HG02571 (cell line): ENCODE measurements at regions not wholly inside any gene's neighbourhood (a gene's known extent, or its start where the extent isn't known, plus 50 kb on each side); places are given as distances from the start of the nearest gene placed in this dataset.

ENCODE experiments used
- ATAC-seq: cut with Tn5 transposase; IDR thresholded peaks from one replicate; pipeline ENCODE4 v1.9.1; 2021; ENCODE audit warnings: mild to moderate bottlenecking, moderate library complexity; ENCODE audit not compliant: unreplicated experiment

DNA sequence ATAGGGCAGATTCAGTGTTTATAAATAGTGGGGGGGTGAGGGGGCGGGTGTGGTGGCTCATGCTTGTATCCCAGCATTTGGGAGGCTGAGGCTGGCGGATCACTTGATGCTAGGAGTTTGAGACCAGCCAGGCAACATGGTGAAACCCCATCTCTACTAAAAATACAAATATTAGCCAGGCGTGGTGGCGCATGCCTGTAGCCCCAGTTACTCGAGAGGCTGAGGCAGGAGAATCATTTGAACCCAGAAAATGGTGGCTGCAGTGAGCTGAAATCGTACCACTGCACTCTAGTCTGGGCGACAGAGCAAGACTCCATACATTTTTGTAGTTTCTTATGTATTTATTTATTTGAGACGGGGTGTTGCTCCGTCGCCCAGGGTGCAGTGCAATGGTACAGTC, 109.0 kb upstream of the ZNF217 start:
- ATAC-seq = no peak

DNA sequence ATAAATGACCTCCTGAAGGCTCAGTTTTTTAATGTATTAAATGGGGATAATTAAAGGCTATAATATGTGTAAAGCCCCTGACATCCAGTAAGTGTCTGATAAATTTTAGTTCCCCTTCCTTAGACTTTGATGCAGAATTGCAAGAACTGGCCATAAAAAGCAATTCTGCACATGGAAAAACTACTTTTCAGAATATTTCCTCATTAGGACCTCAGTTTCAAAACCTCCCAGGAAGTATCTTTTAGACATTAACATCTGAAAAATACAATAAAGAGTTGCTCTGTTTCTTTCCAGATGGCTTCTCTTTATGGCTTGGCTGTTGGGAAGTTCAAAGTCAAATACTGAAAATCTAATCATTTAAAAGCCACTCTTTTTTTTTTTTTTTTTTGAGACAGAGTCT, 106.3 kb upstream of the ZNF217 start:
- ATAC-seq = no peak

DNA sequence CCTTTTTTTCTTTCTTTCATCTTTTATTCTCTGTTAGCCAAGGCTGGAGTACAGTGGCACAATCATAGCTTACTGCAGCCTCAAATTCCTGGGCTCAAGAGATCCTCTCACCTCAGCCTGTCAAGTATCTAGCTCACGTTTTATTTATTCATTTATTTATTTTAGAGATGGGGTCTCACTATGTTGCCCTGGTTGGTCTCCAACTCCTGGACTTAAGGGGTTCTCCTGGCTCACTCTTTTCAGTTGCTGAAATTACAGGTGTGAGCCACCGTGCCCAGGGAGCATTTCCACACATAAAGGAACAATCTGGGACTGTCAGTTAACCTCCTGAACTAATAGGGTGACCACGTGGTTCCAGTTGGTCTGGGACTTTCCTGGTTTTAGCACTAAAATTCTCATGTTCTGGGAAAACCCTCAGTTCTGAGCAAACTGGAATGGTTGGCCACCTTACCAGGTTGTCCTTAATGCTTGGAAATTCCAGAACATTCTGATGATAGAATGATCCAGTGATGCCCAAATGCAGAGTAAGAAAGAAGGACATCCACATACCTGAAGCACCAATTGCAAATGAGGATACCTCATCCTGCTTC, 105.5 kb upstream of the ZNF217 start:
- no peak for ATAC-seq

DNA sequence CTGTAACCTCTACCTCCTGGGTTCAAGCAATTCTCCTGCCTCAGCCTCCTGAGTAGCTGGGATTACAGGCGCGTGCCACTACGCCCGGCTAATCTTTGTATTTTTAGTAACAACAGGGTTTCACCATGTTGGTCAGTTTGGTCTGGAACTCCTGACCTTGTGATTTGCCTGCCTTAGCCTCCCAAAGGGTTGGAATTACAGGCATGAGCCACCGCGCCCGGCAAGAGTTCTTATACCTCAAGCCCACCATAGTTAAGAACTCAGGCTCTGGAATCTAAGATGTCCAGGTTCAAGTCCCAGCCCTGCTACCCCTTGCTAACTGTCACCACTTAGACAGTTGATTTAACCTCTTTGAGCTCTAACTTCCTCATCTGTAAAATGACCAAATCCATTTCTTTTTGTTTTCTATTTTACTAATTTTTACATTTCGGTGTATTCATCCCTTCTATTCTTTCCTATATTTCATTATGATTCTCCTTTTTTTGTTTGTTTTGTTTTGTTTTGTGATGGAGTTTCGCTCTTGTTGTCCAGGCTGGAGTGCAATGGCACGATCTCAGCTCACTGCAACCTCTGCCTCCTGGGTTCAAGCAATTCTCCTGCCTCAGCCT, 104.8 kb upstream of the ZNF217 start:
- no peak for ATAC-seq

DNA sequence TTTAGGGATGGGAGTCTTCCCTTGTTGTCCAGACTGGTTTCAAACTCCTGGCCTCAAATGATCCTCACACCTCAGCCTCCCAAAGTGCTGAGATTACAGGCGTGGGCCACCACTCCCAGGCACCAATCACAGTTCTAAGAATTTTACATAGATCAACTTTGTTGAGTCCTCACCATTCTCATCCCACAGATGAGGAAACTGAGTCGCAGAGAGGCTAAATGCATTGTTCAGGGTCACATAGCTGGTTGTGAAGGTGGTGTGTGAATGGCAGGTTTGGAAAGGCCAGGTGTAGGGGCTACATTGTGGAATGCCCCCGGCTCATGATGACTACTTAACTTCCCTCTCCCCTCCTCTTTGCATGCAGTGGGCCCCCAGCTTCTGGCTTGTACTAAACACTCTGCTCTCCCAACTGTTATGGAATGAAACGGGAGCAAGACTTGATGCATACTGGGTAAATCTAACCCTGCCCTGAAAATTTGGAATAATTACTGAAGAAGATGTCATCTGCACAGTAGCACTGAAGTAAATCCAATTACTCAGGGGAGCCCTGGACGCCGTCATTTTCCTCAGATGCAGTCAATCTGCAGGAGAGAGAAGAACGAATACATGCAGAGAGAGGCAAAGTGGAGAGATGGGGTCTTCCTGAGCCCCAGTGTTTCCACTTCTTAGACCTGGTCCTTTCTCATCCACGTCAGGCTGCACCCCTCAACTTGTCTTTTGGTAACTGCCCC, 102.3 kb upstream of the ZNF217 start:
- no peak for ATAC-seq

DNA sequence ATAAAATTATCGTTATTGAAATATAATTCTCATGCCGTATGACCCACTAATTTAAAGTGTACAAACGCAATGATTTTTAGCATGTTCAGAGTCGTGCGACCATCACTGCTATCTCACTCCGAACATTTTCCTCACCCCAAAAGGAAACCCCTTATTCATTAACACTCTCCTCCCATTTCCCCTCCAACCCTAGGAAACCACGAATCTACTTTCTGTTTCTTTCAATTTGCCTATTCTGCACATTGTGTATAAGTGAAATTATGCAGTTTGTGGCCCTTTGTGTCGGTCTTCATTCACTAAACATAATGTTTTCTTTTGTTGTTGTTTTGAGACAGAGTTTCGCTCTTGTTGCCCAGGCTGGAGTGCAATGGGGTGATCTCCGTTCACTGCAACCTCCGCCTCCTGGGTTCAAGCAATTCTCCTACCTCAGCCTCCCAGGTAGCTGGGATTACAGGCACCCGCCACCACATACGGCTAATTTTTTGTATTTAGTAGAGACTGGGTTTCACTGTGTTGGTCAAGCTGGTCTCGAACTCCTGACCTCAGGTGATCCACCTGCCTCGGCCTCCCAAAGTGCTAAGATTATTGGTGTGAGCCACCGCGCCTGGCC, 99.7 kb upstream of the ZNF217 start:
- ATAC-seq = no peak

DNA sequence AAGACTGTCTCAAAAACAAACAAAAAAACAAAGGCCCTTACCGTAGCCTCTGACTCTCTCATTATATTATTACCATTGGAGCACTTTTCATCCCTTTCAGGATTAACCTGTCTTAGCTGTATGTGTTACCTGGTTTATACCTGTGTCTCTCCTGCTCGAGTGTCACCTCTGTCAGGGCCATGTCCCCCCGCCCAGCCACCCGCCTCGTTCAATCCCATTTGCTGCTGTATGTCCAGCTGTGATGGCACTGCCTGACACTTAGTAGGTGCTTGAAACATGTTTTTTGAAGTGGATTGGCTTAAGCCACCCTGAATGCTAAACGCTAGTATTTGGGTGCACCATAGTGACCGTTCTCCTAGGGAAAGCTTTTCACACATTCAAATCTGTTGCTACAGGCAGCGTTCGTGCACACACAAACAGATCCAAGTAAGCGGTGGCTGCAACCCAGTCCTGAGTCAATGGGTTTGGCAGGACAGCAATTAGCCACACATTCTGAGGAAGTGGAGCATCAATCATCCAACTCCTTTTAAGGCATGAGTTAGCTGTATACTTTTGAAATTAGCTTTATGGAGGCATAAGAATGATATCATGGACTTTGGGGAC, 98.9 kb upstream of the ZNF217 start:
- no peak for ATAC-seq

DNA sequence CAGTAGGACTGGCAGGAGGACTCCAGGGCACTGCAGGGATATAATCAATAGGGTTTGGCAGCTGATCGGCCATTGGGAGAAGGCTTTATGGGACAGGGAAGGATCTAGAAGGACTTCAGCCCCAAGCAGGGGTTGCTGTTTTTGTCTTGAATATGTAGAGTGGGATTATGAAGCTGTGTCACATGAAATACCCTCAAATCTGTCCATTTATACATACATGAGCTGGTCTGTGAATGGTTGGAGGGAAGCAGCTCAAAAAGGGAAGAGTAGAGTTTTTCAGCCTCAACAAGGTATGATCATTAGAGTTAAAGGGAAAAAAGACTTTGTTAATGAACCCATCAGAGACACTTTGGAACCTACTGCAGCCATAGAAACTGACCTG, 98.2 kb upstream of the ZNF217 start:
- no peak for ATAC-seq

DNA sequence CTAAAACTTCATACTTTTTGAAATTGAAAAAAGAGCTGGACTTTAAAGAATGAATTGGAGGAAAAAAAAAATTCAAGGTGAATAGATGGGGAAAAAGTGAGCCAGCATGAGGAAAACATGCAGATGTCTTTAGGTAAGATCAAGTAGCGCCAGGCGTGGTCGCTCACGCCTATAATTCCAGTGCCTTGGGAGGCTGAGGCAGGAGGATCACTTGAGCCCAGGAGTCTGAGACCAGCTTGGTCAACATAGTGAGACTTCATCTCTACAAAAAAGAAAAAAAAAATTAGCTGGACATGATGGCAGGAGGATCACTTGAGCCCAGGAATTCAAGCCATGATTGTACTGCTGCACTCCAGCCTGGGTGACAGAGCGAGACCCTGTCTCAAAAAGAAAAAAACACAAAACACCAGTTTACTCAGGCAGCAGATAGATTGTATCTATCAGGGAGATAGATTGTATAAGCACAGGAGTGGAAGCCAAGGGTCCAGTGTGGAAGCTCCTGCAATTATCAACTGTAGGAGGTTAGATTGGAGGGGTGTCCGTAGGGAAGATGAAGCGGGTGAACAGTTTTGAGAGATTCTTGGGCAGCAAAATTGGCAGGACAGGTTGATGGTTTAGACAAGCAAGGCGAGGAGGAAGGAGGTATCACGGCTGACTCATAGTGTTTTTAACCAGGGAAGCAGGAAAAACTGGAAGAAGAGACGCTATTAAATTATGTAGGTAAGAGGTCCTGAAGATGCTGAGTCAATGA, 97.6 kb upstream of the ZNF217 start:
- no peak for ATAC-seq

DNA sequence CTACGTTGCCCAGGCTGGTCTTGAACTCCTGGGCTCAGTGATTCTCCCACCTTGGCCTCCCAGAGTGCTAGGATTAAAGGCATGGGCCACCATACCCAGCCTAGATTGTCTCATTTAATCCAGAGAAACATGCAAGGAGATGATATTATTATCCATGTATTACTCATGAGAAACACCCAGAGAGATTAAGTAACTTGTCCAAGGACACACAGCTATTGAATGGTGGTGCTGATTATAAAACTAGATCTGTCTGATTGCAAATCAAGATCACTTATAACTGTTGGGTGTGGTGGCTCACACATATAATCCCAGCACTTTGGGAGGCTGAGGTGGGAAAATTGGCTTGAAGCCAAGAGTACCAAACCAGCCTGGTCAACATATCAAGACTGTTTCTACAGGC, 94.4 kb upstream of the ZNF217 start:
- no peak for ATAC-seq

DNA sequence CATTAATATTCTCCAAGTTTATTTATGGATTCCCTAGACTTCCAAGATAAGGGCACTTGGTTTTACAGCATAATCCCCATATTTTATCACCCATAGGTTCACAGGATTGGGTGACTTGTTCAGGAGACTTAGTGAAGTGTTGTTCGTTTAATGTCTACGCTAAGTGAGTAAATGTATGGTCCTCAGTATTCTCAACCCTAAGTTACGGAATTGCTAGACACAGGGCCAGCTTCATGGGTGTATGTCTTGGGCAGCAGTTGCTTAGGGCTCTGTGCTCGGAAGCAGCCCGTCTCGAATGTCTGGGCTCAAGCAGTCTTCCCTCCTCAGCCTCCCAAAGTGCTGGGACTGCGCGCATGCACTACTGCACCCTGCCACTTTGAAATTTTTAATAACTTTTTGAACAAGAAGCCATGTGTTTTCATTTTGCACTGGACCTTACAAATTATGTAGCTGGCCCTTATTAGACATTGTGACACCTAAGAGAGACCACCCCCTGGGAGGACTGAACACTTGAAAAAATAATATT, 91.5 kb upstream of the ZNF217 start:
- ATAC-seq = no peak

DNA sequence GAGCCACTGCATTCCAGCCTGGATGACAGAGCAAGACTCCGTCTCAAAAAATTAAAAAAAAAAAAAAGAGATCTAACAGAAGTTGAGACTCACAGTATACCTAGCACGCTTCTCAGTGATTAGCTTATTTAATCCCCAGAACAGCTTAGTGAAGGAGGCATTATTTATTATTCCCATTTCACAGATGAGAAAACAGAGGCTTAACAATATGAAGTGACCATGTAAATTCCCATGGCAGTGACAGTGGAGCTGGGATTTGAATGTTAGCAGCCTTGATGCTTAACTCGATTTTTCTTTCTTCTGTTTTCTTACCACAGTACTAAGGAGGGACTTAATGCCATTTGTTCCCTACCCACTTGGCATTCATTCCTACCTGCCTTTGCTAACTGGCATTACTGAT, 89.9 kb upstream of the ZNF217 start:
- no peak for ATAC-seq

DNA sequence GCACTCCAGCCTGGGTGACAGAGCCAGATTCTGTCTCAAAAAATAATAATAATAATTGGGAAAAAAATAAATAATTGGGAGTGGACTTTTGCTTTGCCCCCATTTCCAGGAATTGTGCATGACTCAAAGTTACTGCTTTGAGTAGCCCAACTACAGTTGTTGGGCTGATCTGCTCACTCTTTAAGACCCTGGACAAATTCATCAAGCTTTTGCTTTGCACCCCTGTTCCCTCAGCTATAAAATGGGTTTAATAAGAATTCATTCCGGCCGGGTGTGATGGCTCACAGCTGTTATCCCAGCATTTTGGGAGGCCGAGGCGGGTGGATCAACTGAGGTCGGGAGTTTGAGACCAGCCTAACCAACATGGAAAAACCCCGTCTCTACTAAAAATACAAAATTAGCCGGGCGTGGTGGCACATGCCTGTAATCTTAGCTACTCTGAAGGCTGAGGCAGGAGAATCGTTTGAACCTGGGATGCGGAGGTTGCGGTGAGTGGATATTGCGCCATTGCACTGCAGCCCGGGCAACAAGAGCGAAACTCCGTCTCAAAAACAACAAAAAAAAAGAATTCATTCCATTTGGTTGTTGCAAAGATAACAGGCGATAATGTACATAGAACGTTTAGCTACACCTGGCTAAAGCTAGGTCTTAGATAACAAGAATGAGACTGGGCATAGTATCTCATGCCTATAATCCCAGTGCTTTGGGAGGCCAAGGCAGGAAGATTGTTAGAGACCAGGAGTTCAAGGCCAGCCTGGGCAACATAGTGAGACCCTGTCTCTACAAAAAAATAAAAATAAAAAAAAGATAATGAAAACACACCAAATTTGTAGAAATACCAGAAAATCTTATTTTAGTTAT, 87.9 kb upstream of the ZNF217 start:
- ATAC-seq = no peak

DNA sequence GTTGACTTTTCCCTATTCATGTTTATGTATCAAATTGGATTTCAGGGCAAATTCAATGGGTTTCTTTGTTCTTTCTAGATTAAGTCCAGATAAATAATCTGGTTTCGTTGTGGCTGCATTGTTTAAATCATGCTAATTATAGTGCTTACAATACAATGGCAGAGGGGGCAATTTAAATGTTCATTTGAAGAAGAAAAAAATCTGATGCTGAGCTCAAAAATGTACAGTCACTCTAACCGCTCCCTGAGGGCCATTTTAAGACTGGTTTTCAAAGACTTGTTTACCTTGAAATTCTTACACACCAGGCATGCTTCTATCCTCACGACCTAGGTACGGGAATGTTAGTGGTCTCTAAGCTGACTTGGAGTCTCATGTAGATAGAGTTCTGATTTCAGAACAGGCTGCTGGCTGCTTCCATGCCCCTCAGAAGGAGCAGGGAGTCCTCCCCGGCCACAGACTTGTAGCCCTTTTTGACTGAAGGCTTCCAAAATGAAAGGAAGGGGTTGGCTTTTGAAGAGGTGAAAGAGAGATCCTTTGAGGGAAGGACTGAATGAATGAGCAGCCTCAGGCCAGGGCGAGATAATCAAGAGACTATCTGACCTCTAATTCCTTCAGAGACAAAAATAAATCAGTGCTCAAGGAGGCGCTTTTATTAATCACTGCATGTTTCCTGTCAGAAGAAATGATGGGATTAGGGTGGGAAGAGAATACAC, 86.1 kb upstream of the ZNF217 start:
- no peak for ATAC-seq

DNA sequence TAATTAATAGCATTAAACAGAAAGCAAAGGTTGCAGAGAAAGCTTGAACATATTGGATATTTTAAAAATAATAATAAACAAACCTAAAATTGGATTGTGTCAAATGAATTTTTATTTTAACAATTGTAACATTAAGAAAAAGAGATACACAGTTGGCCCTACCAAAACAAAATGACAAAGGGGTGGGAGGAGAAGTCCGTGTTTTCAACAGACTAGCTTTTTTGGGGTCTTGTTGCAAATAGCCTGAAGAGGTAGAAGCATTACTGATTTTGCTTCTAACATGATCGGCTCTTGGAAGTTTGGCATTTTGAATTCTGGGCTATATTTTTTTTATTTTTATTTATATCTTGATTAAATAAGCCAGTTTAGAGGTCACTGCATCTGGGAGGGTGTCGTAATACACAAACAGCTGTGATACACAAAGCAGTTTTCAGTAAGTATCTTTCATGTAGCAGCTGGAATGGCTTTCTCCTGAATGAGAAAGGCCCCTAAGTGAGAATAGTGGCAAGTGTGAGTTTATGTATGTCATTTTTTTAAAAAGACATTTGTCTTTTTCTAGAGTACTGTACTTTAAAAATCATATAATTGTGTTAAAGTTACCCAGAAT, 85.5 kb upstream of the ZNF217 start:
- ATAC-seq = no peak

DNA sequence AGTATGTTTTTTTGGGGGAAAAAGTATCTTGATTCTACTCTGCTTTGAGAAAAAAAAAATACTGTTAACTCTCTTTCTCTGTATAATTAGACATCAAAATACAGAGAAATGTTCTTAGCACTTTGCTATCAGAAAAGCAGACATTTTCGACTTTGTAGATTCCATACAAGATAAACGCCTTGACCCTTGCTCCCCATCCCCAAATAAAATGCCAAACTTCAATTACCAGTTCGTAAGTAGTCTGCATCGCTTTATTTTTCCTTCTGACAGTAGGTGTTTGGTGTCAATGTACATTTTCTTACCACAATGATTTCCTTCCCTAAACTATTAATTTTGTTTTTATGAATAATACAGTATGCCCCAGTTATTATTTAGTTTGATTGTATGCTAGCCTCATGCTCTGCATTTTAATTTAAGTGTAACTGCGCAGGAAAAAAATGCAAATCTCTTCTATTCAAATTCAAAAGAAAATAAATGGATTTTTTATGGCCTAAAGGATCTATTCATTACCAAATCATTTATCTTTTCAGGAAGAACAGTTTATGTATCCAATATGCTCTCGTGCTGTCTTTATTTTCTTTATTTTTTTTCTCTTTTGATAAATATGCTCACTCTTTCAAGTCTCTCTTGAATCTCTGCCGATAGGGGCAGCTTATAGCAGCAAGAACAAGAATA, 84.8 kb upstream of the ZNF217 start:
- no peak for ATAC-seq

DNA sequence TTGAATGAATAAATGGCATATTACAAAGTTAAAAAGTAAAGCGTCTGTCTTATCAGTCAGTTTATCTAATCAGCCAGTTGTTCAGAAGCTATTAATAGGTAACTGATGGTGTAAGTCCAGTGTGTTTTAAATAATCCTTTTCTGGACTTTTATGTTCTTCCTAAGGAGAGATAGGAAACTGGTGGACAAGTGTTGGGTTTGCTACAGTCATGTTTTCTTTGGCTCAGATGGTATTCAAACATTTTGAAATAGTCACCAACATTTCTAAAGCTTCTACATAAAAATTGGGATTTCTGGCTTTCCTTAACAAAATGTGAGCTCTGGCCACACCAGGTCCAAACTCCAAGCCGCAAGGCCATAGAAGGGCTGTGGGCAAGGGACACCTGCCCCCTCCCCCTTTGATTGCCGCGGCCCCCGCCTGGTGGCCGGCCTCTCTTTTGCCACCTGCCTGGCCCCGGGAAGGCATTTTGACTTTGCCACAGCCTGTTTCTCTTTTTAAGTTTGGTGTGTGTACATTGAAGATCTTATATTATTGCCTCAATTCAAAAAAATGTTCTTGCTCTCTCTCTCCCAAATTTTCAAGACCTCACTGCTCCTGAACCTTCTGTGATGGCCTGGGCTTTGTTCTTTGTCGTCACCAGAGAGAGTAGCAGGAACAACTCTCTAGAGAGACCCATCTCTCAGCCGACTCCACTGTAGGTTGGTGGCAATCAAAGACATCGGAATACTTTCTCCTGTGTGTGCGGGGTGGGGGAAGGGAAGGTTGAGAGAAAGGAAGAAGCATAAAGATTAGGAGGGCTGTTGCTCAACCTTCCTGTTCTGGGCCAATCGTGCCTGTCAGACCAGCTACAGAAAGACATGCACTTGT, 84.0 kb upstream of the ZNF217 start:
- ATAC-seq = no peak
